DMS 273 treated with DMSO at 0.1 percent for 48 hours (cell line): ENCODE measurements at regions not wholly inside any gene's neighbourhood (a gene's known extent, or its start where the extent isn't known, plus 50 kb on each side); places are given as distances from the start of the nearest gene placed in this dataset.

ENCODE experiments used
- DNase-seq: peaks from one replicate; lab custom pipeline; 2025; lab: John Stamatoyannopoulos, UW

DNA sequence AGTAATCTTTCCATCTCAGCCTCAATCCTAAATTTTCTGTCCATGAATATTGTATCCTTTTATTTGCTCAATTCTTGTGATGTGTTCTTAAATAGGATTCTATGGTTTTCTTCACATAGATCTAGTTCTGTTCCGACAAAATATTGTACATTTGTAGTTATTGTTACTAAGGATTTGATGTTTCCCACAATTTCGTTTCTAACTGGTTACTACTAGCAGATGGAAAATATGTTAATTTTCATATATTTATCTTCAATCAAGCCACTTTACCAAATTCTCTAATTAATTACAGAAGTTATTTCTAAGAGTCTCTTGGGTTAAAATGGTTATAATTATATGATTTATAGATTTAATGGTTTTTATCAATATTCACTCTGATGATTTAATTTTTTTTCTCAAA, 60.3 kb downstream of the SEC61B start:
- no peak for DNase-seq

DNA sequence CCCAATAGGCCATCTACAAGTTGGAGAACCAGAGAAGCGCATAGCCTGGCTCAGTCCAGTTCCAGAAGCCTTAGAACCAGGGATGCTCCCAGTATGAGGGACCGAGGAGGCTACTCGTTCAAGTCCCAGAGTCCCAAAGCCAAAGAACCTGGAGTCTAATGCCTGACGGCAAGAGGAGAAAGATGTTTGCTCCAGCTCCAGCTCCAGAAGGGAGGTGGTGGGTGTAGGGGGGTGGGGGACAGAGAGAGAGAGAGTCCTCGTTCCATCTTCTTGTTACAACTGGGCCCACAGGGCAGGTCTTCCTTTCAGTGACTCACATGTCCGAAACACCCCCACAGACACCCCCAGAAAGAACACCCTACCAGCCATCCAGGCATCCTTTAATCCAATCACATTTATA, 63.9 kb downstream of the SEC61B start:
- DNase-seq: no peak

DNA sequence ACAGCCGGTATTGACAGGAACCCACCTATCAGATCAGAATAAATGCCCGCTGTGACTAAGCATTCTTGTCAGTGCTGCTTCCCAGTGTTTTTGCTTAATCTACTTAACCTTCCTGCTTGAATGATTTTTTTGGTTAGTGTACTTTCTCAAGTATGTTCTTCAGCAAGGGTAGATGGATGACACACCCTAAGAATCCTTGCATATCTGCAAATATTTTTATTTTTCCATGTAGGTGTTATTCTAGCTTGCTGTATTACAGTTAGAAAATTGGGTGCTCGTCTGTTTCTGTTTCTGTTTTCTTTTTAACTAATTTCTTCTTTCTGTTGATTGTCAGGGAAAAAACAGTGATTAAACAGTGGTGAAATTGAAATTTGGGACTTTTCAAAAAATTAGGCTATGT, 64.5 kb downstream of the SEC61B start:
- DNase-seq: no peak

DNA sequence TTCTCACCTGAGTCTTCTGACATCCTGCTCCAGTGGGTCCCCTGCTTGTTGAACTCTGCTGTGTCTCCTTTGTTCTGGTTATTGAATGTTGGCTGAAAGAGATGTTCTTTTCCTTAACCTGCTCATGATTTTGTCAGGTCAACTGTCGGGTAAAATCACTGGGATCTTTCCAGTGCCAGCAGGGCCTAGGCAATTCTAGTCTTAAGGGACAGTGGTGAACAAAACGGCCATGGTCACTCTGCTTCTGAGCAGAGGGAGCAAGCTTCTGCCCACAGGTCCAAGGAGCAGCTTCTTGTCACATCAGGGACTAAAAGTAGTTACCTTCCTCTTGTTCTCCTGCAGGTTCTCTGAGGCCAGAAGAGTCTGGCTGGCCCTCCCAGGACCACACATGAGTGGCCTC, 65.6 kb downstream of the SEC61B start:
- DNase-seq: no peak

DNA sequence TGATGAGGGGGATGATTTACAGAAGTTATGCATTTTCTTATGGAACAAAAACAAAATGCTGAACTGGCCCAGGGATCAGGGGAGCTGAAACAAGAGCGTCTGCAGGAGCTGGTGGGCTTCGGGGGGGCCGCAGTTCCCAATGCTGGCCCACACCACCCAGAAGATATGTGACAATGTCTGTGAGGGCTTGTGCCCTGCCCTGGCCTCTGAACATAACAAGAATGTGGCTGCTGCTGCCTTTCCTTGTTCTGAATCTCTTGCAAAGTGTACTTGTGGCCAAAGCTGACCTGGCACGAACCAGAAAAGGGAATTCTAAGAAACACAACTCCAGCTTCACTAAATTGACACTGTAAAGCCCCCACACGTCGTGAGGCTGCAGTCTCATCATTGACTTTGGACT, 66.7 kb downstream of the SEC61B start:
- no peak for DNase-seq

DNA sequence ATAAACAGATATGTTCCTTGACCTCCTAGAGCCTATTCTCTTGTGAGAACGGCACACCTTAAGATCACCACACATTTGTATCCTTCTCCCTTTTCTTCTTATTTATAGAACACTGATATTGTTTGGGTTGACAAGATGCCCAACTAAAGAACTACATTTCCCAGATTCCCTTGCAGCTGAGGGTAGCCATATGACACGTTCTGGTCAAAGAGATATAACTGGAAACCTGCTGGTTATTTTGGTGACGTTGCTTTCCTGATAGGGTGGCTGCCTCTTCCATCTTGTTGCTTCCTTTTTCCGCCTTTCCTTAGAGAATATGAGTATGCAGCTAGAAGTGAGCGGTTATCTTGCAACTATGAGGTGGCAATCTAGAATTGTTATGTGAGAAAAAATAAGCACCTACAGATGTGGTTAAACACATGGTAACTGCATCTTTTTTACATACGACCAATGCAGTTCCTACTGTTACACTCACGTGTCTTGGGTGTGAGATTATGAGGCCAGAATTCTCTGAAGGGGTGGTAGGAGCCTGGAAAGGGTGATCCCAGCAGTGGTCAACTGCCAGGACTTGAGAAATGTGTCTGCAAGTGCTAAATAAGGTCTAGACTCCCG, 72.9 kb downstream of the SEC61B start:
- DNase-seq: no peak

DNA sequence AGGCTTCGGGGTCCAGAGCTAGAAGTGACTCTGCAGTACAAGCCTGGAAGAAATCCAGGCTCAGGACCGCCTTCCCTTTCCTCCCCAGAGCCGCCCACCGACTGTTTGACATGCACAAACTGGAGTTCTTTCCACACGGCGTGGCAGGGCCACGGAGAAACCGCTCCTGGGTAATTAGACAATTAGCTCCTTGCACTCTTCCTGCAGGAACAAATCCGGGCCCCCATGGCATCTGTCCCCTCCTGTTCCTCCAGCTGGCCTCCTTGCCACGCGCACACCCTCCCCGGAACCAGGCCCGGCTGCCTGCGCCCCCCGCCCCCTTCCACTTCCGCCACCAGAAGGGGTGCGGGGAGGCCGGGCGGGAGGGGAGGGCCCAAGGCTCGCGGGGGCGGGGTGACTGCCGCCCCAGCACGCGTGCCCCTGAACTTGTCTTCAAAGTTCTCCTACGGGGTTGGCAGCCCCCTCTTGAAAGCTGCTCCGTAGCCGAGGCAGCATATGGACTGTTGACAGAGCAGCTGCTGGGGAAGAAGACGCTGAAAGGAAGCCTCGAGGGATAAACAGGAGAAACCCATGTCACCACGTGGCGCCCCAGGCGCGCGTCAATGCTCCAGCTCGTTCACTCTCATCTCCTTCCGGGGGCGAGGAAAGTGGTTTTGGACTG, 74.3 kb downstream of the SEC61B start:
- peak; percentile 90 for DNase-seq

DNA sequence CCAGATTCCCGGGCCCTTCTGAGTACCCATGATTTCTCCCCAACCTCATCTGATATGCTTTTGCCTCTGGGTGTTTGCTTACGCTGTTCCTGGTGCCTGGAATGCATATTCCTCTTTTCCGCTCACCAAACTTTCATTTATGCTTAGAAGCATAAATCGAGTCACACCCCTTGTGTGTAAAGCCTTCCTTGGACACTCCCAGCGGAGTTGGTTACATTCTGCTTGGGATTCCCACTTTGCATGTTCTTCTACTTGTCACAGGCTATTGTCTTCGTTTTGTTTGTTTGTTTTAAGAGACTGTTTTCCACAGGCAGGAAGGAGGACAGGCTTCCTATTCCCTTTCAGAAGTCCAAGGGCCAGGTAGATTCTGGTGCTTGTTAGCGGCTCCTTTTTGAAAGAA, 76.5 kb downstream of the SEC61B start:
- DNase-seq: no peak

DNA sequence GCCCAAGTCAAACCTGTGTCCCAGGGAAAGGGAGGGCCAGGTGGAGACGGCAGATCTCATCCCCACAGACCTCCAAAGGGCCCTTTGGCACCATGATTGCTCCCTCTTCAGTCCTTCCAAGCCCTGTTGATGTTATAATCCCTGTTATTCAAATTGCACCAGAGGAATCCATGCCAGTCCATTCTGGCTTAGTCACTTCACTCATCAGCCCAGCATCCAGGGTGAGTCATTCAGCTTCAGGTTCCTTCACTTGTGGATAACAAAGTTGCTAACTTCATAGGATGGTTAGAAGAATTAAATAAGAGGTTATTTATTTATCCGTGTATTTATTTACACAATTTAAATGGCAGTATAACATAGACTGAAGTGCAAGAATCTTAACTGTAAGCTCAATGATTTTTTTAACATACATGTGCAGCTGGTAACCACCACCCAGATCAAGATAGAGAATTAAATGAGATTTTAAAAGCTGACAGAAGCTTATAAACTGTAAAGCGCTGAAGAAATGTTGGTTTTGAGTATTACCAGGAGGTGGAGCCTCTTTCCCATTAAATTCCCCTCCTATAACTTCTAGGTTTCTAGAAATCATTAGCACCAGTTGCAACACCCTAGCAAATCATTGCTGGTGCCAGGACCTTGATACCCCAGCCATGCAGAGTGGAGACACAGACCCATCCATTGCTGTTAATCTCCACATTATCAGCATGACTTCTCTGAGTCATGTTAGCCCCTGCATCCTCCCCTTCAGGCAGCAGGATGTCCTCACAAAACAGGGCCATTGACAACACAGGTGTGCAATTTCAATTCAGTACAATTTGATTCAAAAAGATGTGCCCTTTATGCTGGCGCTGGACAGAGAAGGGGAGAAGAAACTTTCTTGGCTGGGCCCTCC, 77.4 kb downstream of the SEC61B start:
- DNase-seq: no peak

DNA sequence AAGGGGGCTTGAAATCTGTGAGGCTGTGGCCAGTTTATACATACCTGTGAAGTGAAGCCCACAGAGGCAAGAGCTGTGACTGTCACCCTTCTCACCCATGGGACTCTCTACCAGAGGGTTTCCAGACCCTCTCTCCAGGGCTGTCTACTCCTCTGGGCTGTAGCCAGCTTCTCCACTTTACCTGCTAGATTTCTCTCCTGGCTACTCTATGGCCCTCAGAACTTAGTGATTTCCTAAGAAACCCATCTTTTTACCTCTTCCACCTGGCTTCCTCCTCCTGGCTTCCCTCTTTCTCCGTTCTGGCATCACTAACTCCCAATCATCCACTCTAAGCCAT, 78.0 kb downstream of the SEC61B start:
- DNase-seq: no peak

DNA sequence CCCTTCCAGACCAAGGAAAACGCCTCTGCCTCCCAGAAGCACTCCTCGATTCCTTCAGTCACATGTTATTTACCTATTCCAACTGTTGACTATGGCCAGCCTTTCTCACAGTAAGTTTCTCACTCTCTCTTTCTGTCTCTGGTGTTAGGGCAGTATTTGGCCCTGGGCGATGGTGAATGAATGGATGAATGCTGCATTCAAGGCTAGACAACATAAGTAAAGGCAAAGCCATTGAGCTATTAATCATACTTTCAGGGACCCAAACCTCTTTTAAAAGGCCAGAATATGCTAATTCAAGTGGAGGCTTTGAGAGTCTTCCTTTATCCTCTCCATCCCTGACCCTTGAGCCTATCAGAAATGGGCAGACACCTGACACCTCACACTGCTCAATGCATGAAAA, 78.5 kb downstream of the SEC61B start:
- no peak for DNase-seq

DNA sequence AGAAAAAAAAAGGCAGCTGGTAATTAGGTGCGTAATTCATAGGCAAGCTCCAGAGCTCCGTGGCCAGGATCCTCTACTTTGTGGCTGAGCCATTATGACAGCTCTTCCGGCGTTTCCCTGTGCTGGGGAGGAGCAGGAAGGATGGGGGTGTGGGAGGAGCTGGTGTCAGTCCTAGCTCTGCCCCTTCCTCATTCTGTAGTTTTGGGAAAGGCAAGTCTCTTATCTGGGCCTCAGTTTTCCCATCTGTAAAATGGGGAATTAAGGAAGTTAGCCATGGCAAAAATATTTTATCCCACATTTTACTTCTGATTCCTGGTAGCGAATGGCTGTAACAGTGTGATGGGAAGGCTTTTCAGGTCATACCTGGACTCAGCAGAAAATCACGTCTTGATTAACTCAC, 81.1 kb downstream of the SEC61B start:
- DNase-seq: no peak

DNA sequence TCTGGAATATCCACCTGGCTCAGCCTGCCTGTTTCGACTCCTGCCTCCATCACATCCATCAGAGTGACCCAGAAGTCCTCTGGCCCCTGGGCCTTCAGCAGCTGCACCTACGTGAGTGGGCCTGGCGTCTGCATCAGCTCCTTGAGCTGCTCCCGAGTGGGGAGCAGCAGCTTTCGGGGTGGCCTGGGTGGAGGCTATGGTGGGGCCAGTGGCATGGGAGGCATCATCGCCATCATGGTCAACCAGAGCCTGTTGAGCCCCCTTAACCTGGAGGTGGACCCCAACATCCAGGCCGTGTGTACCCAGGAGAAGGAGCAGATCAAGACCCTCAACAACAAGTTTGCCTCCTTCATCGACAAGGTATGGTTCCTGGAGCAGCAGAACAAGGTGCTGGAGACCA, 83.0 kb downstream of the SEC61B start:
- no peak for DNase-seq

DNA sequence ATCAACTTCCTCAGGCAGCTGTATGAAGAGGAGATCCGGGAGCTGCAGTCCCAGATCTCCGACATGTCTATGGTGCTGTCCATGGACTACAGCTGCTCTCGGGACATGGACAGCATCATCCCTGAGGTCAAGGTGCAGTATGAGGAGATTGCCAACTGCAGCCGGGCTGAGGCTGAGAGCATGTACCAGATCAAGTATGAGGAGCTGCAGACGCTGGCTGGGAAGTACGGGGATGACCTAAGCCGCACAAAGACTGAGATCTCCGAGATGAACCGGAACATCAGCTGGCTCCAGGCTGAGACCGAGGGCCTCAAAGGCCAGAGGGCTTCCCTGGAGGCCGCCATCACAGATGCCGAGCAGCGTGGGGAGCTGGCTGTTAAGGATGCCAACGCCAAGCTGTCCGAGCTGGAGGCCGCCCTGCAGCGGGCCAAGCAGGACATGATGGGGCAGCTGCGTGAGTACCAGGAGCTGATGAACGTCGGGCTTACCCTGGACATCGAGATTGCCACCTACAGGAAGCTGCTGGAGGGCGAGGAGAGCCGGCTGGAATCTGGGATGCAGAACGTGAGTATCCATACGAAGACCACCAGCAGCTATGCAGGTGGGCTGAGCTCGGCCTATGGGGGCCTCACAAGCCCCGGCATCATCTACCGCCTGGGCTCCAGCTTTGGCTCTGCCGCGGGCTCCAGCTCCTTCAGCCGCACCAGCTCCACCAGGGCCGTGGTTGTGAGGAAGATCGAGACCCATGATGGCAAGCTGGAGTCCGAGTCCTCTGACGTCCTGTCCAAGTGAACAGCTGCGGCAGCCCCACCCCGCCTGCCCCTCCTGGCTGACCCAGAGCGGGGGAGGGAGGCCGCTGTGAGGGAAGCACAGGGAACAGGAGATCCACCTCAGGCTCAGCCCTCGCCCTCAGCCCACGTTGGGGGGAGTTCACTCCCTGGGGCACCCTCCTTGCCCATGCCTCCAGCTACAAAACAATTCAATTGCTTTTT, 84.0 kb downstream of the SEC61B start:
- no peak for DNase-seq

DNA sequence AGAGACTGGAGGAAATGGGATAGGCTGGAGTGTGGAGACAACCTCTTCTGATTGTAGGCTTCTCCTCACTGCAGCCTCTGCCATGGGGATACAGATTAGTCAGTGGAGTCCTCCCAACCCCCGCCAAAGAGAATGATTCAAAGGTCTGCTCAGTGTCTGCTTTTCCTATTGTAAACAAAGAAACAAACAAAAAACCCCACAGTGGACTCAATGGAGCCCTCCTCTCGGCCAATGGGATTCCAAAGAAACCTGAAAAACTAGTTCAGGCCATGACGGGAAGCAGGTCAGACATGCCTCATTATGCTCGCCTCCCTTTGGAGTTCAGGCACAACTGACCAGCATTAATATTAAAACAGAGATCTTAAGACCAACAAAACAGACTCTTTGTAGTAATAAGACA, 85.8 kb downstream of the SEC61B start:
- DNase-seq: no peak

DNA sequence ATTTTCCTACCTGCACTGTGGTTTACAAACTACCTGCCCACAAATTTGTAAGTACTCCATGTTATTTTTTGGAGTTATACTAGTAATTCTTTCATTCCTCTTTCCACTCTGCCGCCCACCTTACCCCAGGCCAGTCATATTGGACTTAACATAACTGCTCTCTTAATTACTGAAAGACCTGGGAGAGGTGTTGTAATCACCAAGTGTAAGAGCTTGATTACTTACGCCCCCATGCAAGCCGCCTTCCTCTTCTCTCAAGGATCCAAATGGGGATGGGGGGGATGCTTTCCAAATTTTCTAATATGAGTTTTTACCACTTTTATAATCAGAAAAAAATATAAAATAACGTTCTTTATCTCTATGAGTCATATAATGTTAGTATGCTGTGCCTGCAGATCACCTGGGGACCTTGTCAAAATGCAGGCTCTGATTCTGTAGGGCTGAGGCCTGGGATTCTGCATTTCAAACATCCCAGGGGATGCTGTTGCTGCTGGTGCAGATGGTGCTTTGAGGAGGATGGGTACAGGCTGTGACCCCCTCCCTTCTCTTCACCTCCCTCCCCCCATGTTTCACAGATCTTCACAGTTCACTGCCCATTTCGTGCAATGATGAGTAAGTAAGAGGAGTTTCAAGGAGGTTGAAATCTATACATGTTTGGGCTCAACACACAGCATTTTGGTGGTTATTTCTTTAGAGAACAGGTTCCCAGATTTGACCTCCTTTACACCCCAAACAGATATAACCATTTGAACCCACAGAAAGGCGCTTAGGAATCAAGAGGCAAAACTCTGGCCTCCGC, 87.3 kb downstream of the SEC61B start:
- DNase-seq: no peak

DNA sequence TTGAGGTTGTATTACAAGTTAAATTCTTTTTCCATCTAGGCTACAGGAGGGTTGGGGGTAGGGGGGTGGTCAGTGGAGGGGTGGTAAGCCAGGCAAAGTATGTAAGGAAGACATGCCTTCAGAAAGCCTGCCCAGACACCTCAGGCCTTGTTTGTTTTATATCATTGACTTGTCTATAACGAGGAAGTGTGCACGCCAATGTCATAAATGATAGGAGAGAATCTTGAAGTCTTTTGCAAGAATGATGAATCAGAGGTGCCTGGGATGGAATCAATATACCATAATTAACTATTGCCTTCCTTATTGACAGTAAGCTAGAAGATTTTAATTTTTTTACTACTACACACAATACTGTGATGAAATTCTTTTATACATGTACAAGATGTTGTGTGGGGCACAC, 90.7 kb downstream of the SEC61B start:
- no peak for DNase-seq

DNA sequence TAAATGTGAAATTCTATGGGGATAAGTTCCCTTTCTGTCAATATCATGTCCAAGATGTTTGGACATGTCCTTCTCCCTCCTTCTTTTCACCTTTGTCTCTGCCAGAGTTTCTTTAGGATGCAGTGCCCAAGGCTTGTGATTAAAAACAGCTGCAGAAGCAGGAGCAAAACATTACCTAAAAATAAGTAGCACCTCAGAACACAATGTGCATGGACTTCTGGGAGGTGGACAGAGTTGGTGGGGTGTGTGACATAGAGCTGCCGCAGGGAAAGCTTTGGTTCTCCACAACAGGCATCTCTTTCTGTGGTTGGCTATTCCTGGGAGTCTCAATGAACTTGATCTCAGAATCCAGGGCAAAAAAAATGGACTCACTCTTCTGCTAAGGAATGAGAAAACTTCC, 97.0 kb downstream of the SEC61B start:
- DNase-seq: no peak

DNA sequence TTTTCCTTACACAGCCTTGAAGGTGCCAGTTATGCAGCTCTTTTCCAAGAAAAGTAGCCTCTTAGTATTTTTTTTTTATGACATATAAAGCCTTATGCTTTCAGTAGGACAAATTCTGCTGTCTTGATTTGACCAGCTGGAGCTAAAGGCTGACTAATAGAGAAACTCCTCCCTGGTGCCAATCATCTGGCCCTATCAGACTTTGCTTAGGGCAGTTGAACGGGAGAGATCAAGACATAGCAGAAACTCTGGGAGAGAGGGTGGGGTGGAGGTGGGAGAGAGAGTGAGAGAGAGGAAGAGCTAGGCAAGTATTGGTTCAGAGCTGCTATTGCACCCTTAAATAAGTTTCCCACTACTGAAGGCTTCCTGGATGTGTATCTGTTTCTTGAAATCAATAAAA, 100.2 kb downstream of the SEC61B start:
- no peak for DNase-seq

DNA sequence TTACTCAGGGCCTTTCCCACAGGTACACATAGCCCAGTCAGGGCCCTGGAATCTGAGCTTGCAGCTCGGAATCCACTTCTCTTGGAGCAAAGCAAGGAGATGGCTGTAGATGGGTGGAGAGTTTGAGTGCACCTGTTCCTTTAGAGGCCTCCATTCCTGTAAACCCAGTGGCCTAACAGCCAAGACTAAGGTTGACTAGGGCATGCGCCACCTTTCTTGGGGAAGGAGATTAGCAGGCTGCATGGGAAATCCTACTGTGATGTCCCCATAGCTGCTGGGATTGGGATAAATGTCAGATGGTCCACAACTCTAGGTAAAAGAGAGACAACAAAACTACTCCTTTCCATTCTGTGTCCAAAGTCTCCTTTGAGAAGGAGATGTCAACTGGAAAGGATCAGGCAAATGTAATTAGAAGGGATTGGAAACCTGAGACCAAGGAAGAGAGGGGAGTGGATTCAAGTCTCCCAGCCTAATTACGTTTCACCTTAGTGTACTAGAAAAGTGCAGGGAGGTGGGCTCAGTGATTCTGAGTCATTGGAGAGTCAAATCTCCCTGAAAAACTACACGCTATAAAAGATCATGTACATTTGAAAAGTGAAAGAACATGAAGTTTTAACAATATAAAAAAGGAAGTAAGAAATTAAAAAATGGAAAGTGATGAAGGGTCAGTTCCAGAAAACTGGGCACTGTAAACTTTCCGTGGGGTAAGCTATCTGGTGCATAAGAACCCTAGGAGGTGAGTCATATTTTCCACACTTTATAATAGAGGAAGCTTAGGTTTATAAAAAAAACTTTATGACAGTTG, 104.2 kb downstream of the SEC61B start:
- DNase-seq: no peak

DNA sequence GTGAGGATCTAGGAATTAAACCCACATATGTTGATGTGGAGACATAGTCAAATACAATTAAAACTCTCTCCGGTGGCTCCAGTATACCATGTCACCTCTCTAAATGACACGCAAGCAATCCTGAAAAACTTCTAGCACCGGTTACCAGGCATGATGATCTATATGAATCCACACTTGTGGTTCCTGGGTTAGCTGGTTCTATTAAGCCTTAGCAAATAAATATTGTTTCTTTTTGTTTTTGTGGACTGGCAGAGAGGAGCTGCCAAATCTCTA, 104.8 kb downstream of the SEC61B start:
- DNase-seq: no peak
